HG02938 (cell line): ENCODE measurements at regions not wholly inside any gene's neighbourhood (a gene's known extent, or its start where the extent isn't known, plus 50 kb on each side); places are given as distances from the start of the nearest gene placed in this dataset.
"Not testable (repeated sequence)": the region's sequence is repeated elsewhere in the genome, so short reads cannot be mapped to it uniquely, and the experiment has no call there.

Experiments used
- ATAC-seq: cut with Tn5 transposase; IDR thresholded peaks from one replicate; pipeline ENCODE4 v1.9.1; 2021; ENCODE audit warnings: mild to moderate bottlenecking, moderate library complexity; ENCODE audit not compliant: unreplicated experiment

DNA sequence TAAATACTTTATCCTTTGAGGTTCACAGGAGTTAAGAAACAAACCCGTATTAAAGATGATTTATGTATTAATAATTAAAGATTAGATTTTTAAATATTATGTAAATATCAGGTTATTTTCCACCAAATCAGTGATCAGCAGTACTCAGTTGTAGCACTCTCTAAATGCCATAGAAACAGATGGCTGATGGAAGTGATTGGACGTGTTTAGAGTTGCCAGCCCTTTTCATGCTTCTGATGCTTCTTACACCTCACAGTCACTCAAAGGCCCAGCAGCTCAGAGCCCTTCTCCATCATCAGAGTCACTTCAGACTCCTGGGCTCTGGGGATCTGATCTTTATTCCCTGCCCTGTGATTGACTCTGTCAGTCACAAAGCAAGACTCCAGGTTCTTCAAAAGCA, 170.1 kb upstream of the PGRMC2 start:
- ATAC-seq: no peak

- no peak for ATAC-seq
Measured at GRCh38 chr4:128456171-128456570, 168.6 kb upstream of the PGRMC2 start.

DNA sequence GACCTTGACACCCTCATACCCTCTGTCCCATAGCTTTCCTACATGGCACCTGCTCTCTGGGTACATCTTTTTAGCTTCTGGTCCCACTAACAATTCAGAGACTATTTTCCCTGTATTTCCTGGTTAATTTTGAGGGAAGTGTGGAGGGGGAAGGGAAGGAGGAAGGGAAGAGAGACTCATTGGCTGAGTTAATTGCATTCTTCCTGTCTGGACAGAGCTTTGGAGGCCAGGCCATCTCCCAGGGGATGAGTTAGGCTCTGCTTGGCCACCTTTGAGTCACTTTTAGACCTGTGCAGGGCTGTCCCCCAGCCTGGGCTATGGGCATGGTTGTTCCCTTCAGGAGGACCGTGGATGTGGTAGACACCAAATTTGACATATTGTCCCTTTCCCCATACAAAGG, 167.9 kb upstream of the PGRMC2 start:
- no peak for ATAC-seq

GRCh38 chr4:128454881-128455280, 167.3 kb upstream of the PGRMC2 start:
- no peak for ATAC-seq

DNA sequence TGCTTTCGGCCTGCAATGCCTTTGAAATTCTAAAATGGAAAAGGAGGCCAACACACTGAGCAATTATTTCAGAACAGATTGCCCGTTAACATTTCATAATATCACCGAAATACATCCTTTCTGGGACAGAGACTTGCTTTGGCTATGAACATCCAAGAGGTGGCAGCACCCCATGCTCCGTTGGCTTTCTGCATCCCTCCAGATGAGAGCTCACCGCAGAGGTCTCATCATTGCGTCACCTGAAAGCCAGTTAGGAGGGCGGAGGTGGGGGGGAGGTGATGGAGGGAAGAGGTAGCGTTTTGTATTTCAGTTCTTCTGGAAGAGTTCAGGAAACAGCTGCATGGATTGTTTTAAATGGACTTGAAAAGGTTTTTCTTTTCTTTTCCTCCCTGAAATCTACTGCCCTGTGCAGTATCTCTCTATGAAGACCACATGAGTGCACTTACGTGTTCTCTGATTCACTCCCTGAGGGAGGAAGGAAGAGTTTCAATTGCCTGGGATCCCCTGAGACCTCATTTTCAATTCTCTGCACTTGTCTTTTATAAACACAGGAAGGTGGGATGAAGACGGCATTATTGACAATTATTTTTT, 166.8 kb upstream of the PGRMC2 start:
- ATAC-seq: peak; percentile 98

DNA sequence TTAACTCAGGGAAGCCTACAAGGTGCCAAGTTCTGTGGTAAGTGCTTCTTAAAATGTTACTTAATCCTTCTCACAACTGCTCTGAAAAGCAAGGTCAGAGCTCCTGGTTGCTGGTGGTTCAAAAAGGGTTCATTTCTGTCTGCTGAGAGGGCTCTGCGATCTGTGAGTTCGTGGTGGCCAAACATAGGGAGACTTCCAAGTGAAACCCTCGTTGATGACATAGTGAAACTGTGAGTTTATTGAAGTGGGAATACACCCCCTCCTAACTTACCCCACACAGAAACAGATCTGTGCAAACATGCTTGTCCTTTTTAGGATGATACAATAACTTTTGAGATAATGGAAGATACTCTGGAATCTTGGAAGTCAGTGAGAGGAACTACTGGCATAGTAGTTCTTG, 164.8 kb upstream of the PGRMC2 start:
- no peak for ATAC-seq

DNA sequence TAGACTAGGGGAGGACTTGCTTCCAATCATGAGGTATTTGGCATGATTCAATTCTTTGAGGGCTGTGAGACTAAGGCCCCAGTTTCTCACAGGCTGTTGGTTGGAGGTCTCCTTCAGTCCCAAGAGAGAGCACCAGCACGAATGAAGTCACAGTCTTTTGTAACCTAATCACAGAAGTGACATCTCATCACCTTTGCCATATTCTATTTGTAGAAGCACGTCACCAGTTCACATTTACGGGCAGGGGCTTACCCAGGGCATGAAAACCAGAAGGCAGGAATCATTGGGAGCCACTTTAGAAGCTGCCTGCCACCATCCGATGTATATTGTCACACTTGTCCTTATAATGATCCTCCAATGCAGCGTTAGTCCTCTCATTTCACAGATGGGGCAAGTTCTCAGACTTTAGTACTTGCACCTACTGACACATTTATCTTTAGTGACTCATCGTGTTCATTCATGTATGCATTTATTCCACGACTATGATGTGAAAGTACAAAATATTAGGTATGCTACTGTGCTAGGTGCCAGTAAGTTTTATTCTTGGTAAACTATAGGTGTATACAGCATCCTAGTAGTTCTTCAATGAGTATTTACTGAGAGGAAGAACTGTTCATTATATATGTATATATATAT, 163.8 kb upstream of the PGRMC2 start:
- ATAC-seq: no peak

DNA sequence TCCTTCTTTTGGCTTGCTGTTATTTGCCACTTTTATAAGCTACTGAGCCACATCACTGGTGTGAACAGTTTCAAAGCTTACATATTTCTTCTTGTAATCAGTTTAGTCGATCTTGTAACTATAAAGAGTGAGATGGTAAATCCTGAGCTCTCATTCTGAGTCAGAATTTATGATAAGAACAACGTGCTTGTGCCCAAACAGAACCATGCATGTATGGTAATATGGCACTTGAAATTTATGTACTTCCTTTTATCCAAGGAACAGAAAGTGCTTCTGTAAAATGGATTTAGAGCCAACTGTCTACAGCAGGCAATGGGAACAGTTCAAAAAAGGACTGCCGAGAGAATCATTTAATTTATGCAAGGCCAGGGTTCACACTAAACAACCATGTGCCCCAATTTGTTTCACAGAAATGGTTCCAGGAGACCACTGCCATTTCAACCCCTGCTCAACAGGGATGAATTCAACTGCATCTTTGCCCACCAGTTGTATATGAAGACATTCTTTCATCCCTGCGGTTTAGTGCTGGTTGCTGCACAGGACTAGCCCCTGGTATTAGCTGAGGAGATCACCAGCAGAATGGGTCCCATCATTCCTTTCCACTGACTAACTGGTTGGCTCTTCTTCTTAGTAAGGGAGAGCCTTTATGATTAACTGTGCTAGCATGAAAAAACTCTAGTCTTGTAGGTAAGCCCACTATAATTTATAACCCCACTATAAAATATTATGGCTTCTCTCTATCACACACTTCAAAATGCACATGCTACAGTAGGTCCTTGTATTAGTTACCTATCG, 162.9 kb upstream of the PGRMC2 start:
- ATAC-seq: no peak

DNA sequence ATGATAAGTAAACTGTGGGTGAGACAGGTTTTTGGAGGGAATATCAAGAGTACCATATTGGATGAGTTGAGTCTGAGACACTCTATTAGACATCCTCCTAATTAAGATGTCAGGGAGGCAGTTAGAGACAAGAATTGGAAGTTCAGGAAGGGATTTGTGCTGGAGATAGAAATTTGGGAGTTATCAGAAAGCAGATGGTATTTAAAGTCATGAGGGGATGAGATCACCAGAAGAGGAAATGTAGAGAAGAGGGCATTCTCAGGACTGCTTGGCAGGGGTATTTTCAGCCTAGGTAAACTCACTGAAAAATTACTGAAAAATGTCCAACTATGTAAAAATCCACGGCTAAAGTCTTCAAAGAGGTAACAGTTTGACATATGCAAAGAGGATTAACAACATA, 161.6 kb upstream of the PGRMC2 start:
- ATAC-seq: no peak

DNA sequence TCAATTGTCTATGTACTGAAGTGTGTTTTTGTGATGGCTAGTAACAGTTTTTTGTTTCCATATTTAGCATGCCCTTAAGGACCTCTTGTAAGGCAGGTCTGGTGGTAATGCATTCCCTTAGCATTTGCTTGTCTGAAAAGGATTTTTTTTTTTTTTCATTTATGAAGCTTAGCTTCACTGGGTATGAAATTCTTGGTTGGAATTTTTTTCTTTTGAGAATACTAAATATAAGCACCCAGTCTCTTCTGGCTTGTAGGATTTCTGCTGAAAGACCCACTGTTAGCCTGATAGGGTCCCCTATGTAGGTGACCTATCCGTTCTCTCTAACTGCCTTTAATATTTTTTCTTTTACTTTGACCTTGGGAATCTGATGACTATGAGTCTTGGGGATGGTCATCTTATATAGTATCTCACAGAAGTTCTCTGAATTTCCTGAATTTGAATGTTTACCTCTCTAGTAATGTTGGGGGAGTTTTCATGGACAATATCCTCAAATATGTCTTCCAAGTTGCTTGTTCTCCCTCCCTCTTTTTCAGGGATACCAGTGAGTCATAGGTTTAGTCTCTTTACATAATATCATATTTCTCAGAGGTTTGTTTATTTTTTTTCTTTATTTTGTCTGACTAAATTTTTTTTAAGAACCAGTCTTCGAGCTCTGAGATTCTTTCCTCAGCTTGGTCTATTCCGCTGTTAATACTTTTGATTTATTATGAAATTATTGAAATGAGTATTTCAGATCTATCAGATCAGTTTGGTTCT, 157.1 kb upstream of the PGRMC2 start:
- ATAC-seq: no peak

DNA sequence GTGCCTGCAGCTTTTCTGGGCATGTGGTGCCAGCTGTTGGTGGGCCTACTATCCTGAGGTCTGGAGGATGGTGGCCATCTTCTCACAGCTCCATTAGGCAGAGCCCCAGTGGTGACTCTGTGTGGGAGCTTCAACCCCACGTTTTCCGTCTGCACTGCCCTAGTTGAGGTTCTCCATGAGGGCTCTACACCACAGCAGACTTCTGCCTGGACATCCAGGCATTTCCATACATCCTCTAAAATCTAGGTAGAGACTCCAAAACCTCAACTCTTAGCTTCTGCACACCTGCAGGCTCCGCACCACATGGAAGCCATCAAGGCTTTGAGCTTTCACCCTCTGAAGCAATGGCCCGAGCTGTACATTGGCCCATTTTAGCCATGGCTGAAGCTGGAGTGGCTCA, 153.3 kb upstream of the PGRMC2 start:
- ATAC-seq: no peak

DNA sequence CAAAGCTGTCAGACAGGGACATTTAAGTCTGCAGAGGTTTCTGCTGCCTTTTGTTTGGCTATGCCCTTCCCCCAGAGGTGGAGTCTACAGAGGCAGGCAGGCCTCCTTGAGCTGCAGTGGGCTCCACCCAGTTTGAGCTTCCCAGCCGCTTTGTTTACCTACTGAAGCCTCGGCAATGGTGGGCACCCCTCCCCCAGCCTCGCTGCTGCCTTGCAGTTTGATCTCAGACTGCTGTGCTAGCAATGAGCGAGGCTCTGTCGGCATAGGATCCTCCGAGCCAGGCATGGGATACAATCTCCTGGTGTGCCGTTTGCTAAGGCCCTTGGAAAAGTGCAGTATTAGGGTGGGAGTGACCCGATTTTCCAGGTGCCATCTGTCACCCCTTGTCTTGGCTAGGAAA, 149.4 kb upstream of the PGRMC2 start:
- ATAC-seq: not testable (repeated sequence)

DNA sequence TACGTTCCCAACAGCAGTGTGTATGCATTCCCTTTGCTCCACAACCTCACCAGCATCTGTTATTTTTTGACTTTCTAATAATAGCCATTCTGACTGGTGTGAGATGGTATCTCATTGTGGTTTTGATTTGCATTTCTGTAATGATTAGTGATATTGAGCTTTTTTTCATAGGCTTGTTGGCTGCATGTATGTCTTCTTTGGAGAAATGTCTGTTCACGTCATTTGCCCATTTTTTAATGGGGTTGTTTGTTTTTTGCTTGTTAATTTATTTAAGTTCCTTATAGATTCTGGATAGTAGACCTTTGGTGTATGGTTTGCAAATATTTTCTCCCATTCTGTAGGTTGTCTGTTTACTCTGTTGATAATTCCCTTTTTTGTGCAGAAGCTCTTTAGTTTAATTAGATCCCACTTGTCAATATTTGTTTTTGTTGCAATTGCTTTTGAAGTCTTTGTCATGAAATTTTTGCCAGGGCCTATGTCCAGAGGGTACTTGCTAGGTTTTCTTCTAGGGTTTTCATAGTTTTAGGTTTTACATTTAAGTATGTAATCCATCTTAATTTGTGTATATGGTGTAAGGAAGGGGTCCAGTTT, 141.5 kb upstream of the PGRMC2 start:
- not testable (repeated sequence) for ATAC-seq

GRCh38 chr4:128428397-128428796, 140.8 kb upstream of the PGRMC2 start:
- no peak for ATAC-seq

GRCh38 chr4:128427832-128428366, 140.3 kb upstream of the PGRMC2 start:
- no peak for ATAC-seq

DNA sequence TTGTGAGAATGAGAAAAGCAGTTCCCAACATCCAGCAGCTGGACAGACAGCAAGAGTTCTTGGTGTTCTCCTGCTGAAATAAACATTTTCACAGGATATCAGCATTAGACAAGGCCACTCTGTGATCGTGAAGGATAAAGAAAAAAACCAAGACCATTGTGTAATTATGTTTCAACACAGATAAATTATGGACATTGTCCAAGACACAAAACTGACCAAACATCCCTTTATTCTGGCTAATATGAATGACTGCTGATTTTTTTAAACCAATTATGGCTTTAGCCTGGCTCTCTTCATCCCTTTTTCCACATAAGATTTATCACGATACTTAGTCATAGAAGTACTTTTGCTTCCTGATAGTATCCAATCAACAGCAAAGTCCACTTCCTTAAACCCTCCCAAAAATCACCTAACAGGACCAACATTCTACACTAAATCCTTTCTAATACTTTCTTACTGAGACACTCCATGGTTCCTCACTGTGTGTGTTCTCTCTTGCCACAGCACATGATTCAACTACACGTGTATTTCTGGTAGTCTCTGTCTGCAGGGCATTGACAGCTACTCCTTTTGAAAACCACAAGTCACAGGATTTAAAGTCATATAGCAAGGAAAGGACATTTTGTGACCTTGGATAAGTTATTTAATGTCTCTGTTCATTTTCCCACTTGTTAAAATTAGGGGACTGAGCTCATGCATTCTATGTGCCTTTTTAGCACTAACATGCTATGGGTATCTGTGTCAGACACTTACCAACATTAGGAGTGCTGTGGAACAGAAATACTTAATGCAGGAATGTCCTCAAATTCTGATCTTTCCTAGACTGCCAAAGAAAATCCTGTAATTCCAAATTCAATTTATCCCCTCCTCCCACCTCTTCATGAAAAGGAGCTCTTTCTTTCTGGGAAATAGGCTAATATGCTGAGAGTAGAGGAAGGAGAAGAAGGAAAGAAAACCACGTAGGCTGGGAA, 137.2 kb upstream of the PGRMC2 start:
- no peak for ATAC-seq

DNA sequence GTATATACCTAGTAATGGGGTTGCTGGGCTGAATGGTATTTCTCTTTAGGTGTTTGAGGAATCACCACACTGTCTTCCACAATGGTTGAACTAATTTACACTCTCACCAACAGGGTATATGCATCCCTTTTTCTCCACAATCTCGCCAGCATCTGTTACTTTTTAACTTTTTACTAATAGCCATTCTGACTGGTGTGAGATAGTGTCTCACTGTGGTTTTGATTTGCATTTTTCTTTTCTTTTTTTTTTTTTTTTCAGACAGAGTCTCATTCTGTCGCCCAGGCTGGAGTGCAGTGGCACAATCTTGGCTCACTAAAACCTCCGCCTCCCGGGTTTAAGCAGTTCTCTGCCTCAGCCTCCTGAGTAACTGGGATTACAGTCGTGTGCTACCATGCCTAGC, 134.7 kb upstream of the PGRMC2 start:
- ATAC-seq: peak; percentile 64

DNA sequence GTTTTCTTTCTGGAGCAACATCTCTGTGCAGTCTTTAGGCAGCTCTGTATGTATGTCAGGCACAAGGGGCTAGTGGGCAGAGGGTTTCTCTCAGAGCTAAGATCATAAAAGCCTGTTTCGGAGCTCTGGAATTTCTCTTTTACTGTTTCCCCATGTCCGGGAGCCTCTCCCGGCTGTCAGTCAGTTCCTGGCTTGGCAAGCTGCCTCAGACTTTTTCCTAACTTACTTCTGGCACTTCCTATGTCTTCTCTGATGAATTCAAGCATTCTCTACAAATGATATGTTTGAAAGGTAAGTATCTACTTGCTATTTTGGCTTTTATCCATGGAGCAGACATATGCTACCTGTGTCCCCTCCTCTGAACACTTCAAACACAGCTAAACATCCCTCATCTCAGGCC, 129.3 kb upstream of the PGRMC2 start:
- ATAC-seq: no peak

DNA sequence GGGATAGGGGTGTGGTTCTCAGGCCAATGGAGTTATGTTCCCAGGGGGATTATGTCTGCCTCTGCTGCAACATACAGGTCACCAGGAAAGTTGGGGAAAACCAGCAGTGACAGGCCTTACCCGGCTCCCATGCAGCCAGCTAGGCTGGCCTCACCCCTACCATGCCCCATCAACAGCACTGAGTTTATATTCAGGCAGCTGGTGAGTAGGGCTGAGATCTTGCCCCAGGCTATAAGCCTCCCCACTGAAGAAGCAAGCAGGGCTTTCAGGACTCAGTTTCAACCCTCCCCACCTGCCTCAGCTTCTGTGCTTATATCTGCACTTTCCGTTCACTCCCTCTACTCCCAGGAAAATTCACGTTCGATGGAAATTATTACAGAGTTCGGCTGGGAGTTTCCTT, 122.4 kb upstream of the PGRMC2 start:
- ATAC-seq: no peak

- no peak for ATAC-seq
Measured at GRCh38 chr4:128403586-128403985, 116.0 kb upstream of the PGRMC2 start.
